ENCODE measurements at regions not wholly inside any gene's neighbourhood (a gene's known extent, or its start where the extent isn't known, plus 50 kb on each side); places are given as distances from the start of the nearest gene placed in this dataset.

- TF ChIP-seq, protein P1, sequence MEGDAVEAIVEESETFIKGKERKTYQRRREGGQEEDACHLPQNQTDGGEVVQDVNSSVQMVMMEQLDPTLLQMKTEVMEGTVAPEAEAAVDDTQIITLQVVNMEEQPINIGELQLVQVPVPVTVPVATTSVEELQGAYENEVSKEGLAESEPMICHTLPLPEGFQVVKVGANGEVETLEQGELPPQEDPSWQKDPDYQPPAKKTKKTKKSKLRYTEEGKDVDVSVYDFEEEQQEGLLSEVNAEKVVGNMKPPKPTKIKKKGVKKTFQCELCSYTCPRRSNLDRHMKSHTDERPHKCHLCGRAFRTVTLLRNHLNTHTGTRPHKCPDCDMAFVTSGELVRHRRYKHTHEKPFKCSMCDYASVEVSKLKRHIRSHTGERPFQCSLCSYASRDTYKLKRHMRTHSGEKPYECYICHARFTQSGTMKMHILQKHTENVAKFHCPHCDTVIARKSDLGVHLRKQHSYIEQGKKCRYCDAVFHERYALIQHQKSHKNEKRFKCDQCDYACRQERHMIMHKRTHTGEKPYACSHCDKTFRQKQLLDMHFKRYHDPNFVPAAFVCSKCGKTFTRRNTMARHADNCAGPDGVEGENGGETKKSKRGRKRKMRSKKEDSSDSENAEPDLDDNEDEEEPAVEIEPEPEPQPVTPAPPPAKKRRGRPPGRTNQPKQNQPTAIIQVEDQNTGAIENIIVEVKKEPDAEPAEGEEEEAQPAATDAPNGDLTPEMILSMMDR (IDR thresholded peaks at IDR 0.05; ENCODE audit: insufficient read depth, low read length) = no peak
- TF ChIP-seq REST (IDR thresholded peaks at IDR 0.05; ENCODE audit: insufficient replicate concordance, low read depth) (no peak), POLR2AphosphoS5 (IDR thresholded peaks at IDR 0.05; ENCODE audit: low read depth) (no peak), GABPA (IDR thresholded peaks at IDR 0.05; ENCODE audit: low read depth) (no peak), SPI1 (IDR thresholded peaks at IDR 0.05; ENCODE audit: borderline replicate concordance, low read depth) (no peak)
These were observed 64.0 kb upstream of the XIST start for GRCh38 chrX:73916489-73916888.
